SHP77 (cell line): ENCODE measurements at regions not wholly inside any gene's neighbourhood (a gene's known extent, or its start where the extent isn't known, plus 50 kb on each side); places are given as distances from the start of the nearest gene placed in this dataset.
"Not testable (repeated sequence)": the region's sequence is repeated elsewhere in the genome, so short reads cannot be mapped to it uniquely, and the experiment has no call there.

Experiments used
- DNase-seq, 2 experiments: peaks; one replicate each; lab custom pipeline; 2025; lab: John Stamatoyannopoulos, UW

DNA sequence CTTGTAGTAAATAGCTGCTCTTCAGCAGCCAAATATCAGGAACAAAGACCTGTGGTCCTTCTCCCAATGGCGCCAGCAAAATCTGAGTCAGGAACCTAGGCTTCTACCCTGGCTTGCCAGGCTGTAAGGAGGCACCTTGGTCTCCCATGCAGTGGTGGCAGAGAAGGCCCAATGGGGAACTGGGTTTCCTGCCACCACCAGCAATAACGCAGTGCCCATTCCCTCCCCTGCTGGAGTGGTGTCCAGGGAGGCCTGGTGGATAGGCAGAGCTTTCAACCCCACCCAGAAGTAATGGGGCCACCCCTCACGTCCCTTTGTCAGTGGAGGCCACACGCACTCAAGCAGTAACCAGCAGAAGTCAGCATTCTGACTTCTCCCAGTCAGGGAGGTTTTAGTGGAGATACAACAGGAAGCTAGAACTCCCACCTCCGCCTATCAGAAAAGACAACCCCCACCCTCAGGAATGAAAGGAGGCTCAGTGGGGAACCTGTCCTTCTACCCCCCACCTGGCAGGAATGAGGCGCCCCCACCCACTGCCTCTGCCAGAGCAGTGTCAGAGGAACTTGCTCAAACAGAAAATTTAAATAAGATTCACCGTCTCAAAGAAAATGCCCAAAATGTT lies 132.4 kb downstream of the COPS8 start:
- no peak for DNase-seq

DNA sequence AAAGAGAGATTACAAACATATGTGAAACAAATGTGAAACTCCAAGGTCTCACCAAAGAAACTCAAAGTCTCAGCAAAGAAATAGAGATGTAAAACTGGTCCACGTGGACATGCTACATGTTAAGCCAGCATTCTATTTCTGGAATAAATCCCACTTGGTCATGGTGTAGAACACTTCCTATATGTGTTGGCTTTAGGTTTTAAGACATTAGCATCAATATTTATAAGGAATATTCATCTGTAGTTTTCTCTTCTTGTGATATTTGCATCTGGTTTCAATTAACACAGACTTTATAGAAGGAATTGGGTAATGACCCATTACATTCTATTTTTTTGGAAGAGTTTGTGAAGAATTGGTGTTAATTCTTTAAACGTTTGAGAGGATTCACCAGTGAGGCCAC lies 133.1 kb downstream of the COPS8 start:
- DNase-seq = no peak

GRCh38 chr2:237219826-237220225 lies 134.1 kb downstream of the COPS8 start:
- DNase-seq = no peak

DNA sequence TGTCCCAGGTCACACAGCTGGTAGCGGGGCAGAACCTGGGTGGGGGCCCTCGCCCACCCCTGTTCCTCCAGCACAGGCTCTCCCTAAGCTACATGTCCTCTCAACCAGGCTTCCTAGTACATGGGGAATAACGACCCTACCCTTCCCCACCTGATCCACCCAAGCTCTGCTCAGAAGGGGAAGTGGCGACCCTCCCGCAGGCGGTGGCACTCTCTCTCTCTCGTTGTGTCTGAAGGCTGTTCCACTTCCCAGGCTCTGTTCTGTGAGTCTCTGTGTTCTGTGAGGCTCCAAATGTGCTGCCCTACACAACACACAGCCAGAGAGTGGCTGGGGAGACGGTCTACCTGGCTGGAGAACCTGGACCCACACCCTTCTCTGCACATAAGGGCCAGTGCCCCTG lies 135.8 kb downstream of the COPS8 start:
- DNase-seq = no peak

DNA sequence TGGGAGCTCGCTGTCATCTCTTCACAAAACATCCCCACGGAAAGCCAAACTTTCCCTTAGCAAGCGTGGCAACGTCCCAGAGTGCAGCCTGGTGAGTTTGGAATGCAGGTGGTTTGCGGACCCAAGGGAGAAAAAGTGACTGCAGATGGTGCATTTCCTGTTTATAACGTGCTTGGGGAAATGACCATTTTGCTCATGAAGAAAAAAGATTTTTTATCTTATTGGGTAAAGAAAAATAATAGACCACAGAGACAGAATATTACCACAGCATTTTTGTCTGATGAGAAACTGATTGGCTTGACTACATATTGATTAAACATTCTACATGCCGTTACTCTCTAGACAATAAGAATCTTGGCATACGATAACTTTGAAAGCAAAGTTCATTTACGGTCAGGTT lies 136.5 kb downstream of the COPS8 start:
- DNase-seq = no peak

GRCh38 chr2:237222601-237223041 lies 136.9 kb downstream of the COPS8 start:
- DNase-seq = no peak

- no peak for DNase-seq
Observed at GRCh38 chr2:237223201-237223861, 137.6 kb downstream of the COPS8 start.

DNA sequence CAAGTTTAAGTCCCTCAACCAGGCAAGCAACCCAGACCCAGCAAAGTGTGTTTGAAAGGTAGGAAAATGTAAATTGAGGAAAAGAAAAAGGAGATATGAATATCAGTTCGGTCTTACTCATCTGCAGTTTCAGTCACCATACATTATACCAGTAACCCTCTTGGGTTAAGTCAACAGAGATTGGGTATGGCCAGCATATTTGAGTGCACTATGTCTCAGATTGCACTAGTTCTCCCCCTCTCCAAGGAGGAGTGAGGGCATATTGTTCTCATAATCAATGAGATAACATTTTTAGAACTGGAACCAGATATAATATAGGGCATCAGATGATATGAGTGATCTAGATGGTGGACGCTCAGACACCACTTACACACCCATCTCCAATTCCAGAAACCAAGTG lies 141.5 kb downstream of the COPS8 start:
- DNase-seq = no peak

GRCh38 chr2:237227592-237228280 lies 142.0 kb downstream of the COPS8 start:
- DNase-seq = no peak

- DNase-seq = no peak
Observed at GRCh38 chr2:237228281-237228625, 142.6 kb downstream of the COPS8 start.

DNA sequence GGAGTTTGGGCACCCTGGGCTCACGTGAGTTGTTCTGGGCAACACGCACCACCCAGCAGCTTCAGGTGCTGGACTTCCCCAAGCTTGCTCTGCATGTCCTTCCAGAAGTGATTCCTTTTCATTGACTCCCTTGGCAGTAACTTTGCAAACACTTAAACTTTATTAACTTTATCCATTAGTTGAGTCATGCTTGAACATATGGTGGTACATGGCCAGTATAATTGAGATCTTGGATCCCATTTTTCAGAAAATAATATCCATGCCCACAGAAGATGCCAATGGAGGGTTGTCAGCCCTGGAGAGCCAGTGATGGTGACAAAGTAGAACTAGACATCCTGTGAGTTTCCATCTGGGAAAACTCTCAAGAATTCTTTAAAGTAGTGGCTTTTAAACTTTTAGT lies 144.2 kb downstream of the COPS8 start:
- DNase-seq = no peak

DNA sequence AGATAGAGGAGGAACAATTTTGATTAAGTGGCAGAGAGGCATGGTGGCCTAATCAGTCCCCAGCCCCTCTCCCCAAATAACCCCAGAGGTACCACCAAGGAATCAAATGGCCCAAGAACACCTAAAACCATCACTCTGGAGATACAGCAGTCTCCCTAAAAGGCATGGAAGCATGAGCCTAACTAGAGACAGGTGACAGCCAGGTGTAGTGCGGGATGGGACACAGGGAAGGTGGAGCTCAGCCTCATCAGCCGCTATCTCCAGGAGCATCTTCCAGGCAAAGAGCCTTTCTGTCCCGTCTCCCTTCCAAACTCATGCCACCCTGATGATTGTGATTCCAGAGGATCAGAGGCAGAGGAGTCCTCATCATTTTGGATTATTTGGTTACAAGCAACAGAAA lies 144.7 kb downstream of the COPS8 start:
- no peak for DNase-seq

DNA sequence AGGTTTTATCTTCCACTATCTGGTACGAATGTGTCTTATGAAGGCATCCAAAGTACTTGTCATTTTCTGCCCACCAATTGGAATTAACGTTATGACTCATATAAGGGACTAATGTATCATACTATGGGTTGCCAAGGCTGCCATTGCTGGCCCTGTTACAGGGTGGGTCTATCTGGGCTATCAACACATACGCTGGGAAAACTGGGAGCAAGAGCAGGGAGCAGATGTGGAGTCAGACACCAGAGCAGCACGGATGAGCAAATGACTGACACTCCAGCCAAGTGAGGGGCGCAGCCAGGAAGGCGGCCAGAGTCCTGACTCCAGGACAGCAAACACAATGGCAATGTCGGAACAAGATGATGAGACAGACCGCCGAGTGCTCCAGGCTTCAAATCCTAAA lies 145.9 kb downstream of the COPS8 start:
- no peak for DNase-seq

DNA sequence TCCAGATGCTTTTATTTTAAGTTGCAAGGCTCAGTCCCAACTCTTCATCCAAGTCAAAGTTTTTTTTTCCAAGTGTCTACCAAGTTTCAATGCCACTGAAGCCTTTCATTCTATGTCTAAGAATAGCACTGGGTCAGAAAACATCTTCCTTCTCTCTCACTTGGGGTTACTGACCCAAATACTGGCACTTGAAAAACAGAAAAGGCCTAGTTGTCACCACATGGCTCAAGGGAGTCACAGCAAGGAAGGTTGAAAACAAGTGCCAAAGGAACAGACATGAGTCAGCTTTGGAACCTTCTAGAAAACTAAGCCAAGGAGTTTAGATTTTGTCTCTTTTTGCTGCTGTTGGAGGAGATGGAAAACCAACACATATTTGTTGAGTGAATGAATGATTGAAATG lies 146.5 kb downstream of the COPS8 start:
- DNase-seq = no peak

DNA sequence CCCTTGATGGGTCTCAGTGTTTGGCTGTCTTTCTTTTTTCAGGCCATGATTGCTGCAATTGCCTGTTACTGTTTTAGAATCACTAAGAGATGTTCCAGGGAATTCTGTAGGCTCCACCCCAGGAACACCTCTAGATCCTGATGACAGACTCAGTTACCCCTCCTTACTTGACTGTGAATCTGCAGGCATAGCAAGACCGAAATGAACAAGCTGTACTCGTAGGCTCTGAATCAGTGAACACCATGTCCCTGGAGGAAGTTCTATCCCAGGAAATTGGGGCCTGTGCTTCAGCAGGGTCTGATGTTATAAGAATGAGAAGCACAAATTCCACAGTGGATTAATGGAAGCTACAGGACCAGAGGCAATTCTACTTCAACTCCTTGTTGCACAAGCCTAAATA lies 148.6 kb downstream of the COPS8 start:
- no peak for DNase-seq

GRCh38 chr2:237235383-237236095 lies 149.8 kb downstream of the COPS8 start:
- no peak for DNase-seq

- no peak for DNase-seq
Observed at GRCh38 chr2:237236188-237236587, 150.5 kb downstream of the COPS8 start.

DNA sequence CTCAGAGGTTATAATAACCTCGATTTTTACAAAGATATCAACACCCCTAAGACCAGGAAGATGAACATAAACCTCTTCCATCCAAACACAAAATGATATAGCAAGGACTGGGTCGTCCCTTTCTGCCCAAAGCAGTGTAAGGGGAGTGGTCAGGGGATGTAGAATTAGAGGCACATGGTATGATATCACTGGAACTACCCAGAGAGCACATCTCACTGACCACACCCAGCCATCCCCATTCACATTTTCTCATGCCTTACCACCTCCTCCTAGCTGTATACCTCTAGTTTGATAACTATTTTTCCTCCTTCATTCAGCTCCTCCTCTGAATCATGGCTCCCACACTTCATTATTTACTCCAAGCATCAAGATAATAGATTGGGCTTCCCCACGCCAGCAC lies 152.6 kb downstream of the COPS8 start:
- no peak for DNase-seq

GRCh38 chr2:237240252-237240651 lies 154.6 kb downstream of the COPS8 start:
- no peak for DNase-seq

- not testable (repeated sequence) for DNase-seq
Observed at GRCh38 chr2:237240868-237241267, 155.2 kb downstream of the COPS8 start.

DNA sequence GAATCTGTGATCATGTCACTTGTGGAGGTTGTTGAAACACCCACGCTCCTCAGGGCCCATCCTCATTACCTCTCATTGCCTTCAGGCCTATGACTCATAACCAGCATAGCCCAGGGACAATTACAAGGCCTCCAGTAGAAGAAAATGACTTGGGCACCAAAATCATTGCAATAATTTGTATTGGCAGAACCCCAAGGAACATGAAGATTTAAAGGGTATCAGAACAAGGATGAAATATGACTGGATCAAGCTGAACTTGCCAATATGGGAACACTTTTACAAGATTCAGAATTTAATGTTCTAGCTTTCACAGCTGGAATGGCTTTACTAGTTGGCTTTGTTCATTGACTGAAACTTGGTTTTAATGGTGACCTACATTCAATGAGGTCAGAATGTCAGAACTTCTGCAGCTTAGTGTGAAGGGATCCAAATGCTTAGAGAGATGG lies 156.4 kb downstream of the COPS8 start:
- no peak for DNase-seq

GRCh38 chr2:237243487-237243886 lies 157.8 kb downstream of the COPS8 start:
- no peak for DNase-seq

DNA sequence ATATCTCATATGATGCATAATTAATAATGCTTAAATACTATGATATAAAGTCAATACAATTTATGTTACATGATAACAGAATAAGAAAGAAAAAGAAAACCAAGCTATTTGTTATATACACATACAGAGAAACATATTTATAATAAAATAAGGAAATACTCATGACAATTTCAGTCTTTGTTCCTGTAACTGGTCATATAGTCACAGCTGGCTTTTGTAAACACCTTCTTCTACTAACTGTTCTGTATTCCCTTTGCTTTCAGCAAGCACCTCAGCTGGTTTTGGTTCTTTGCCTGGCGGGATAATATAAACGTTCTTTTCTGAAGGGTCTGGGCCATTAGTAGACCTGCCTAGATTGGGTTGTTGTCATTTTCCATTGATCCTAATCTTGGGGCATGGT lies 158.5 kb downstream of the COPS8 start:
- DNase-seq = no peak
